ENCODE measurements at regions not wholly inside any gene's neighbourhood (a gene's known extent, or its start where the extent isn't known, plus 50 kb on each side); places are given as distances from the start of the nearest gene placed in this dataset.

DNA sequence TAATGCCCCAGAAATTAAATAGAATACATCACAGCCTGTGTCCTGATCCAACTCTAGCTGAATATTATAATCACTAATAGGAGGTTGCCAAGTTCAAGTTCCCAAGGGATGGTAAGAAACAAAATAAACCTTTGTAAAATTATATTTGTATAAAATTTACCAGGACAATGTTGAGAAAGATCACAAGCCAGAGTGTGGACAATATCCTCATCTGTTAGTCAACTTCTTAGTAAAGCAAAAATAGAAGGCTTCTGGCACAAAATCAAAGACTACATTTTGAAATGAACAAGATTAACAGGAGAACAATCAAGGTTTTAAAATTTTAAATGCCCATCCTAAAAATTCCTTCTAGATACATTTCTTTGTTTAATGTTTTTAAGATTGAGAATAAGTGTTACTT lies 290.4 kb upstream of the HSF2 start:
- TF ChIP-seq, protein P1, sequence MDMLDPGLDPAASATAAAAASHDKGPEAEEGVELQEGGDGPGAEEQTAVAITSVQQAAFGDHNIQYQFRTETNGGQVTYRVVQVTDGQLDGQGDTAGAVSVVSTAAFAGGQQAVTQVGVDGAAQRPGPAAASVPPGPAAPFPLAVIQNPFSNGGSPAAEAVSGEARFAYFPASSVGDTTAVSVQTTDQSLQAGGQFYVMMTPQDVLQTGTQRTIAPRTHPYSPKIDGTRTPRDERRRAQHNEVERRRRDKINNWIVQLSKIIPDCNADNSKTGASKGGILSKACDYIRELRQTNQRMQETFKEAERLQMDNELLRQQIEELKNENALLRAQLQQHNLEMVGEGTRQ (IDR thresholded peaks at IDR 0.05; ENCODE audit: borderline replicate concordance, low read depth, low read length) = no peak
- TF ChIP-seq SREBF2 (IDR thresholded peaks at IDR 0.05; ENCODE audit: low read length) (no peak), KDM1A (IDR thresholded peaks at IDR 0.05; ENCODE audit: borderline replicate concordance) (no peak), GATAD2B (conservative IDR thresholded peaks at IDR 0.05; ENCODE audit: low read depth) (no peak), SMAD5 (IDR thresholded peaks at IDR 0.05; ENCODE audit: low read depth) (no peak), JUND (IDR thresholded peaks at IDR 0.05; ENCODE audit: low read depth, low read length) (no peak), ZNF274 (IDR thresholded peaks at IDR 0.05; ENCODE audit: insufficient read depth, insufficient read length) (no peak), TBL1XR1 (IDR thresholded peaks at IDR 0.05; ENCODE audit: low read depth, low read length) (no peak), TCF12 (IDR thresholded peaks at IDR 0.05; ENCODE audit: low read depth, low read length) (no peak), MYC (IDR thresholded peaks at IDR 0.05; ENCODE audit: insufficient read depth, insufficient read length, insufficient replicate concordance, low read length, severe bottlenecking) (no peak)

All from GM12878 (cell line).